Central memory CD8-positive, alpha-beta T cell (primary cell): ENCODE measurements at regions not wholly inside any gene's neighbourhood (a gene's known extent, or its start where the extent isn't known, plus 50 kb on each side); places are given as distances from the start of the nearest gene placed in this dataset.
"Not testable (repeated sequence)": the region's sequence is repeated elsewhere in the genome, so short reads cannot be mapped to it uniquely, and the experiment has no call there.

ENCODE experiments used
- ATAC-seq: fragments of 150-1000 bp; cut with Tn5 transposase; replicated peaks from 2 replicates; pipeline ENCODE4 v1.10.0; 2022; ENCODE audit warnings: mild to moderate bottlenecking, moderate FRiP score, moderate number of reproducible peaks; ENCODE audit not compliant: poor library complexity, severe bottlenecking; ENCODE audit errors: extremely low read depth
- DNase-seq, 2 donors: peaks; one replicate each; pipeline ENCODE4 v3.0.0; 2021; ENCODE audit warnings: low spot score in 2 of 2
- H3K27ac Mint-ChIP-seq: one replicate; pipeline ENCODE4 v1.8.0; 2022; ENCODE audit warnings: low read depth, mild to moderate bottlenecking, moderate library complexity, mixed read lengths
- H3K27me3 Mint-ChIP-seq: one replicate; pipeline ENCODE4 v1.8.0; 2022; ENCODE audit warnings: mixed read lengths
- H3K36me3 Mint-ChIP-seq: one replicate; pipeline ENCODE4 v1.8.0; 2022; ENCODE audit warnings: mild to moderate bottlenecking, moderate library complexity, mixed read lengths; ENCODE audit not compliant: insufficient read depth
- H3K4me1 Mint-ChIP-seq: one replicate; pipeline ENCODE4 v1.8.0; 2022; ENCODE audit warnings: mixed read lengths
- H3K4me3 Mint-ChIP-seq: one replicate; pipeline ENCODE4 v1.8.0; 2022; ENCODE audit warnings: mild to moderate bottlenecking, moderate library complexity, mixed read lengths
- H3K9me3 Mint-ChIP-seq: one replicate; pipeline ENCODE4 v1.8.0; 2022; ENCODE audit warnings: mixed read lengths

DNA sequence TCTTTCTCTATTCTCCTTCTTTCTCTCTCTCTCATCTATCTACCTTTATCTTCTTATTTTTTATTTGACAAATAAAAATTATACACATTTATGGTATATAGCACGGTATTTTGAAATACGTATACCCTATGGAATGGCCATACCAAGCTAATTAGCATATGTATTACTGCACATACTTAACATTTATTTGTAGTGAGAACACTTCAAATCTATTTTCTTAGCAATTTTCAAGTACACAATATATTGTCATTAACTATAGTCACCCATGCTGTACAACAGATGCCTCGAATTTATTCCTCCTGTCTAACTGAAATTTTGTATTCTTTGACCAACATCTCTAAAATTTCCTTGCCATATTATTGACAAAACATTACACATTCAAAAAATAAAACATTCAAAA is 447.1 kb downstream of the MIAT start:
- ATAC-seq (no peak), DNase-seq (no peak)
- H3K27ac Mint-ChIP-seq, result no peak overlapping the region
- no peak overlapping the region for H3K4me3 Mint-ChIP-seq
- H3K27me3 Mint-ChIP-seq, result peaks cover 47% of the 10 kb centered on the region
- H3K36me3 Mint-ChIP-seq, result no peaks in the 10 kb centered on the region
- no peaks in the 10 kb centered on the region for H3K4me1 Mint-ChIP-seq
- H3K9me3 Mint-ChIP-seq, result peaks cover 6% of the 10 kb centered on the region

DNA sequence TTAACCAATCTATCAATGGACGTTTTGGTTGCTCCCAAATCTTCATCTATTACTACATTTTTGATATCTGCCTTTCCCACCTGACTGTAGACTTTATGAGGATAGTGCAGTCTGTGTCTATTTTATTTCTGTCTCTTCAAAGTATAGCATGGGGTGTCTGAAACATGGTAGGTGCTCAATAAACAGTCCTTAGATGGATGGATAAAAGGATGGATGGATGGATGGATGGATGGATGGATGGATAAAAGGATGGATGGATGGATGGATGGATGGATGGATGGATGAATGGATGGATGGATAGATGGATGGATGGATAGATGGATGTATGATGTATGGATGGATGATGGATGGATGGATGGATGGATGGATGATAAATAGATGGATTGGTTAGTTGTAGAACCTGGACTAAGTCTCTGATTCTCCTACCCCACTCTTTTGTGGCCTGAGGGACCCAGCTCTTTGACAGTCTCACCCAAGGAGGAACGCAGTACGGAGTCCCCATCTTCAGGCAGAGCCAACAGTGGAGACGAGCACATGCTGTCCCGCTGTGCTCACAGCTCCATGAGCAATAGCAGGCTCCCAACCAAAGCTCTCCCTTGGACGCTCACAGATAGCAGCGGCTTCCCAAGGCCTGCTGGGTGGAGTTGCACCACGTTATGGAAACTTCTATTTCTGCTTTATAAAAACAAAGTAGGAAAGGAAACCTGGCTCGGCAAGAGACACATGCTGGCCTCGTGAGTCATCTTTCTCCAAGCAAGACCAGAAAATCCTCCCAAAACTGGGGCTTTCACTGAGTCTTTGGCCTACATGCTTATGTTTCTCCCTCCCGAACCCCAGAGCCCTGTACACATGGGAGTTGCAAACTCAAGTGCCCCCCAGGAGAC is 448.0 kb downstream of the MIAT start:
- no peak overlapping the region for H3K27ac Mint-ChIP-seq
- no peaks in the 10 kb centered on the region for H3K36me3 Mint-ChIP-seq
- ATAC-seq (no peak), DNase-seq (no peak)
- H3K9me3 Mint-ChIP-seq, result peaks cover 6% of the 10 kb centered on the region
- H3K27me3 Mint-ChIP-seq, result peaks cover 37% of the 10 kb centered on the region
- H3K4me3 Mint-ChIP-seq, result no peak overlapping the region
- H3K4me1 Mint-ChIP-seq, result no peaks in the 10 kb centered on the region

DNA sequence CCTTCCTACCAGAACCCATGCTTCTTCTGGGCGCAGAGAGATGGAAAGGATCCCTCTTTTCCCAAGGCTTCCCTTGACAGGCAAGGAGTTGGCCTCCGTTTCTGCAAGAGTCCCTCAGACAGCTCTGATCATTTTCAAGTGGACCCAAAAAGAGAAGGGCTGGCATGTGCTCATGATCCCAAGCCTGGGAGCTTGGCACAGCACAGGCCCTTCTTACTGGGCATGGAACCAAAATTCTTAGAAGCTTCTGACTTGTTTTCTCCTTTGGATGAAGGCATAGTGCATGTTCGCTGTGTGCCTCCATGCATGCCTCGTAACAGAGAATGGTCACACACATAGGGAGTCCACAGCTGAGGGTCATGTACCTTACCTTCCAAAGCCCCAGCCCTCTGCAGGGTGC is 449.6 kb downstream of the MIAT start:
- Mint-ChIP-seq H3K27me3 (peaks cover 21% of the 10 kb centered on the region), H3K4me3 (no peak overlapping the region), H3K36me3 (no peaks in the 10 kb centered on the region), H3K9me3 (peaks cover 6% of the 10 kb centered on the region), H3K27ac (no peak overlapping the region), H3K4me1 (no peaks in the 10 kb centered on the region)
- no peak for ATAC-seq
- DNase-seq, result no peak

DNA sequence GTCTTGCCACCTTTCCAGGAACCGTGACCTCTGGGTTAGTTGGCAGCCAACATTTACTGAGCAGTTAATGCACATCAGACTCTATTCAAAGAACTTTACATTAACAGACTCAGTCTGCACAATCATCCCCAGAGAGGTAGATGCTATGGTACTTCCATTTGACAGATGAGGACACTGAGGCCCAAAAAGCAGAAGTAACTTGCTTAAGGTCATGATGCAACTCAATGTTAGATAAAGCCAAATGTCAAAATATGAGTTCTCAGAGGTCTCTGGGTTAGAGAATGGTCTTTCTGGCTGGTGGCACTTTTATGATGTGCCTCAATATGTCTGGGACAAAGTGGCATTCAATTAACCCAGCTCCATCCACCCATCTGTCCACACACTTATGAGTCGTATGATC is 450.0 kb downstream of the MIAT start:
- DNase-seq (no peak), ATAC-seq (no peak)
- Mint-ChIP-seq H3K4me1 (no peaks in the 10 kb centered on the region), H3K27ac (no peak overlapping the region), H3K9me3 (peaks cover 6% of the 10 kb centered on the region), H3K36me3 (no peaks in the 10 kb centered on the region), H3K4me3 (no peak overlapping the region), H3K27me3 (peaks cover 18% of the 10 kb centered on the region)

DNA sequence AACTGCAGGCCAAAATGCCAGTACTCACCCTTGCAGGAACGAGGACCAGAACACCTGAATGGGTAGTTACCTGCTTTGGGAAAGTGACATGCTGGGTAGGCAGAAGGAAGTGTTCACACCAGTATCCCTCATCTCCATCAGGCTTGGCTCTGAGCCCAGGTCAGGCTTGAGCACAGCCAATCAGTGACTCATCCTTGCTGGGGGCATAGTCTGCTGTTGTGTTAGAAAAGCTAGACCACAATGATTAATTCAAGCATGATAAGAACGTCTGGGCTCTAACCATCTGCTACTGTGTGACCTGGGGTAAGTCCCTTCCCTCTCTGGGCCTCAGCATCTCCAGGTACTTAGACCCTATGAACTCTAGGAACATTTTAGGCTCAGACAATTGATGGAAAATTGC is 450.4 kb downstream of the MIAT start:
- DNase-seq (no peak), ATAC-seq (no peak)
- no peaks in the 10 kb centered on the region for H3K36me3 Mint-ChIP-seq

DNA sequence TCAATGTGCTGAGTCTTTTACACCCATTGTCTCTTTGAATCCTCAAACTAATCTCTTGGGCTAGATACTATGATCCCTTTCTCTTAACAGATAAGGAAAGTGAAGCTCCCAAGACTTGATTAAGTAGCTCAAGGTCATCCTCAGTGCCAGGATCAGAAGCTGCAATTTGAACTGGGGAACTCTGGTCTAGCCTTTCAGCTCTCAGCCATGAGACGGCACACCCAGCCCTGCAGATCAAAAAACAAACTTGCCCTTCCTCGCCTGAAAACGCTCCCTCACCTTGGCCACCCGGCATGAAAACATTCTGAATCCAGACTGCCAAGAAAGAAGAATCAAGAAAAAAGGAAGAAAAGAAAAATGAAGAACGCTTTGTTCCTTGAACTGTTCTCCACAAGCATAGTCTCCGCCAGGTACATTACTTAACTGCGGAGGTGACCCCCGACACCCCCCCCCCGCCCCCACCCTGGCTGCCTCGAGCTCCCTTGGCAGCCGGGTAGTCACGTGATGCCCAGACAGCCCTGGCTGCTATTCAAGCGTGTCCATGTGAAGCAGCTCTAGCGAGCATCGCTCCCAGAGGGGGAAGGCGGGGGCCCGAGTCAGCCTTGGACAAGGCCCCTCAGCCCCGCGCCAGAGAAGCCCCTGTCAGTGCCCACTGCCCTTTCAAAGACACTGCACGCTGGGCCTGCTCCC is 451.2 kb downstream of the MIAT start:
- H3K4me1 Mint-ChIP-seq, result no peaks in the 10 kb centered on the region
- H3K27me3 Mint-ChIP-seq, result peaks cover 16% of the 10 kb centered on the region
- DNase-seq (no peak), ATAC-seq (no peak)
- H3K4me3 Mint-ChIP-seq, result no peak overlapping the region
- no peaks in the 10 kb centered on the region for H3K36me3 Mint-ChIP-seq
- peaks cover 6% of the 10 kb centered on the region for H3K9me3 Mint-ChIP-seq
- no peak overlapping the region for H3K27ac Mint-ChIP-seq

More for the DNA sequence above, 450.4 kb downstream of the MIAT start:
- Mint-ChIP-seq H3K27me3 (peaks cover 14% of the 10 kb centered on the region), H3K27ac (no peak overlapping the region), H3K4me1 (no peaks in the 10 kb centered on the region), H3K9me3 (peaks cover 6% of the 10 kb centered on the region), H3K4me3 (no peak overlapping the region)

GRCh38 chr22:27109406-27109805 is 452.0 kb downstream of the MIAT start:
- ATAC-seq, H3K4me3 Mint-ChIP-seq, H3K9me3 Mint-ChIP-seq, H3K36me3 Mint-ChIP-seq, H3K27ac Mint-ChIP-seq, H3K4me1 Mint-ChIP-seq, DNase-seq: not testable (repeated sequence)
- peaks cover 18% of the 10 kb centered on the region for H3K27me3 Mint-ChIP-seq

- H3K9me3 Mint-ChIP-seq, result peaks cover 6% of the 10 kb centered on the region
- H3K27me3 Mint-ChIP-seq, result peaks cover 10% of the 10 kb centered on the region
- ATAC-seq, result no peak
- no peaks in the 10 kb centered on the region for H3K36me3 Mint-ChIP-seq
- no peaks in the 10 kb centered on the region for H3K4me1 Mint-ChIP-seq
- no peak overlapping the region for H3K4me3 Mint-ChIP-seq
- H3K27ac Mint-ChIP-seq, result no peak overlapping the region
- no peak for DNase-seq
Observed at GRCh38 chr22:27110665-27111451, 453.5 kb downstream of the MIAT start.

GRCh38 chr22:27111796-27112672 is 454.6 kb downstream of the MIAT start:
- DNase-seq, result no peak
- Mint-ChIP-seq H3K36me3 (no peaks in the 10 kb centered on the region), H3K4me3 (no peak overlapping the region), H3K4me1 (no peaks in the 10 kb centered on the region), H3K27ac (no peak overlapping the region), H3K9me3 (peaks cover 6% of the 10 kb centered on the region), H3K27me3 (peaks cover 17% of the 10 kb centered on the region)
- no peak for ATAC-seq

- ATAC-seq (no peak), DNase-seq (no peak)
- no peak overlapping the region for H3K27ac Mint-ChIP-seq
- H3K9me3 Mint-ChIP-seq, result peaks cover 6% of the 10 kb centered on the region
- no peak overlapping the region for H3K4me3 Mint-ChIP-seq
- no peaks in the 10 kb centered on the region for H3K36me3 Mint-ChIP-seq
- peaks cover 24% of the 10 kb centered on the region for H3K27me3 Mint-ChIP-seq
- no peaks in the 10 kb centered on the region for H3K4me1 Mint-ChIP-seq
Observed at GRCh38 chr22:27113211-27113635, 455.8 kb downstream of the MIAT start.

GRCh38 chr22:27113641-27114040 is 456.3 kb downstream of the MIAT start:
- no peak for ATAC-seq
- H3K4me1 Mint-ChIP-seq, result no peaks in the 10 kb centered on the region
- H3K4me3 Mint-ChIP-seq, result no peak overlapping the region
- H3K9me3 Mint-ChIP-seq, result peaks cover 6% of the 10 kb centered on the region
- no peak overlapping the region for H3K27ac Mint-ChIP-seq
- peaks cover 27% of the 10 kb centered on the region for H3K27me3 Mint-ChIP-seq
- H3K36me3 Mint-ChIP-seq, result no peaks in the 10 kb centered on the region
- DNase-seq, result no peak

GRCh38 chr22:27114186-27114585 is 456.8 kb downstream of the MIAT start:
- H3K36me3 Mint-ChIP-seq, result no peaks in the 10 kb centered on the region
- no peak overlapping the region for H3K27ac Mint-ChIP-seq
- DNase-seq (no peak), ATAC-seq (no peak)
- peaks cover 3% of the 10 kb centered on the region for H3K9me3 Mint-ChIP-seq
- peaks cover 27% of the 10 kb centered on the region for H3K27me3 Mint-ChIP-seq
- no peak overlapping the region for H3K4me3 Mint-ChIP-seq
- no peaks in the 10 kb centered on the region for H3K4me1 Mint-ChIP-seq
